ENCODE measurements at regions not wholly inside any gene's neighbourhood (a gene's known extent, or its start where the extent isn't known, plus 50 kb on each side); places are given as distances from the start of the nearest gene placed in this dataset.

DNA sequence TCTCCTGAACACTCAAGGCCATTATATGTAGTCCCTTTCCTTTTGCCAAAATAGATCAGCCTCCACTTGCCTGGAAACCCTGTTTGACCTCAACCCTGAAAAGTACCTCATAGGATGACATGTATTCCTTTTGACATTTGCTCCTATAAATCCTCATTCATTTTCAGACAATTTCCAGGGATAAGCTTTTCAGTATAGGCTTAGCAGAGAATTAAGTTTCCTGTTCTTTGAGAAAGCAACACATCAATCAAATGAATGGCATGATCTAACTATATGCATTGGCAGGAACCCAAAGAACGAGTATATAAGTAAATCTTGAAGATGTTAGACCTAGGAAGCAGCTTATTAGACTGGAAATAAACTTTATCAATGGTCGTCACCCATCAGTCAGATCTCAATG is 483.0 kb downstream of the CCDC85A start:
- no peak overlapping the region for H3K4me3 Mint-ChIP-seq
- peaks cover 1 to 18% (median 13%) of the 10 kb centered on the region in 11 donors for H3K9me3 Mint-ChIP-seq
- Histone ChIP-seq H3K4me3 (ENCODE audit: low read length) (no peak overlapping the region), H3K27ac (ENCODE audit: low read depth, low read length) (no peak overlapping the region), H3K27me3 (ENCODE audit: control insufficient read depth in 2 of 2, insufficient read depth in 2 of 2, low read length in 2 of 2) (no peaks in the 10 kb centered on the region), H3K36me3 (ENCODE audit: control insufficient read depth in 2 of 3, insufficient read depth in 3 of 3, low read length in 3 of 3) (no peaks in the 10 kb centered on the region), H3K4me1 (ENCODE audit: control insufficient read depth in 2 of 2, insufficient read depth in 2 of 2, low read length in 2 of 2) (no peaks in the 10 kb centered on the region), H3K9me3 (ENCODE audit: control insufficient read depth in 2 of 3, low read length in 3 of 3) (no peaks in the 10 kb centered on the region)
- no peaks in the 10 kb centered on the region for H3K27me3 Mint-ChIP-seq
- ATAC-seq (no peak), DNase-seq (no peak)
- intact Hi-C loops (cut with micrococcal nuclease): no loop called here
- H3K4me1 Mint-ChIP-seq: no peaks in the 10 kb centered on the region
- no peaks in the 10 kb centered on the region for H3K36me3 Mint-ChIP-seq
- H3K27ac Mint-ChIP-seq: no peak overlapping the region
- CTCF ChIA-PET: no interaction called here
- POLR2A ChIA-PET: no interaction called here

GRCh38 chr2:56671973-56672569 is 488.3 kb downstream of the CCDC85A start:
- DNase-seq (no peak), ATAC-seq (no peak)
- Histone ChIP-seq H3K27ac (ENCODE audit: low read depth, low read length) (no peak overlapping the region), H3K27me3 (ENCODE audit: control insufficient read depth in 2 of 2, insufficient read depth in 2 of 2, low read length in 2 of 2) (no peaks in the 10 kb centered on the region), H3K9me3 (ENCODE audit: control insufficient read depth in 2 of 3, low read length in 3 of 3) (peaks cover 0 to 4% (median 0%) of the 10 kb centered on the region in 3 experiments), H3K4me3 (ENCODE audit: low read length) (no peak overlapping the region), H3K36me3 (ENCODE audit: control insufficient read depth in 2 of 3, insufficient read depth in 3 of 3, low read length in 3 of 3) (no peaks in the 10 kb centered on the region), H3K4me1 (ENCODE audit: control insufficient read depth in 2 of 2, insufficient read depth in 2 of 2, low read length in 2 of 2) (no peaks in the 10 kb centered on the region)
- Mint-ChIP-seq H3K27ac (no peak overlapping the region), H3K36me3 (no peaks in the 10 kb centered on the region), H3K9me3 (peaks cover 4 to 22% (median 13%) of the 10 kb centered on the region in 11 donors), H3K4me3 (no peak overlapping the region), H3K27me3 (no peaks in the 10 kb centered on the region), H3K4me1 (no peaks in the 10 kb centered on the region)
- intact Hi-C loops (cut with micrococcal nuclease): no loop called here
- ChIA-PET POLR2A (no interaction called here), CTCF (no interaction called here)

GRCh38 chr2:56674084-56674483 is 490.3 kb downstream of the CCDC85A start:
- POLR2A ChIA-PET: no interaction called here
- Histone ChIP-seq H3K4me1 (ENCODE audit: control insufficient read depth in 2 of 2, insufficient read depth in 2 of 2, low read length in 2 of 2) (no peaks in the 10 kb centered on the region), H3K9me3 (ENCODE audit: control insufficient read depth in 2 of 3, low read length in 3 of 3) (peaks cover 0 to 4% (median 0%) of the 10 kb centered on the region in 3 experiments), H3K27me3 (ENCODE audit: control insufficient read depth in 2 of 2, insufficient read depth in 2 of 2, low read length in 2 of 2) (no peaks in the 10 kb centered on the region), H3K27ac (ENCODE audit: low read depth, low read length) (no peak overlapping the region), H3K36me3 (ENCODE audit: control insufficient read depth in 2 of 3, insufficient read depth in 3 of 3, low read length in 3 of 3) (no peaks in the 10 kb centered on the region), H3K4me3 (ENCODE audit: low read length) (no peak overlapping the region)
- Mint-ChIP-seq H3K27me3 (no peaks in the 10 kb centered on the region), H3K36me3 (no peaks in the 10 kb centered on the region), H3K9me3 (peaks cover 3 to 23% (median 9%) of the 10 kb centered on the region in 11 donors), H3K4me1 (no peaks in the 10 kb centered on the region), H3K4me3 (no peak overlapping the region), H3K27ac (no peak overlapping the region)
- CTCF ChIA-PET: no interaction called here
- intact Hi-C loops (cut with micrococcal nuclease): no loop called here
- ATAC-seq (no peak), DNase-seq (no peak)

GRCh38 chr2:56676966-56677365 is 493.2 kb downstream of the CCDC85A start:
- intact Hi-C loops (cut with micrococcal nuclease): no loop called here
- Histone ChIP-seq H3K9me3 (ENCODE audit: control insufficient read depth in 2 of 3, low read length in 3 of 3) (peaks cover 0 to 4% (median 0%) of the 10 kb centered on the region in 3 experiments), H3K36me3 (ENCODE audit: control insufficient read depth in 2 of 3, insufficient read depth in 3 of 3, low read length in 3 of 3) (no peaks in the 10 kb centered on the region), H3K4me1 (ENCODE audit: control insufficient read depth in 2 of 2, insufficient read depth in 2 of 2, low read length in 2 of 2) (no peaks in the 10 kb centered on the region), H3K27me3 (ENCODE audit: control insufficient read depth in 2 of 2, insufficient read depth in 2 of 2, low read length in 2 of 2) (no peaks in the 10 kb centered on the region), H3K27ac (ENCODE audit: low read depth, low read length) (no peak overlapping the region), H3K4me3 (ENCODE audit: low read length) (no peak overlapping the region)
- CTCF ChIA-PET: no interaction called here
- H3K9me3 Mint-ChIP-seq: peaks cover 1 to 12% (median 5%) of the 10 kb centered on the region in 11 donors
- DNase-seq: no peak
- ATAC-seq: no peak
- H3K36me3 Mint-ChIP-seq: no peaks in the 10 kb centered on the region
- H3K27me3 Mint-ChIP-seq: no peaks in the 10 kb centered on the region
- H3K4me1 Mint-ChIP-seq: no peaks in the 10 kb centered on the region
- no peak overlapping the region for H3K27ac Mint-ChIP-seq
- no peak overlapping the region for H3K4me3 Mint-ChIP-seq
- POLR2A ChIA-PET: no interaction called here

DNA sequence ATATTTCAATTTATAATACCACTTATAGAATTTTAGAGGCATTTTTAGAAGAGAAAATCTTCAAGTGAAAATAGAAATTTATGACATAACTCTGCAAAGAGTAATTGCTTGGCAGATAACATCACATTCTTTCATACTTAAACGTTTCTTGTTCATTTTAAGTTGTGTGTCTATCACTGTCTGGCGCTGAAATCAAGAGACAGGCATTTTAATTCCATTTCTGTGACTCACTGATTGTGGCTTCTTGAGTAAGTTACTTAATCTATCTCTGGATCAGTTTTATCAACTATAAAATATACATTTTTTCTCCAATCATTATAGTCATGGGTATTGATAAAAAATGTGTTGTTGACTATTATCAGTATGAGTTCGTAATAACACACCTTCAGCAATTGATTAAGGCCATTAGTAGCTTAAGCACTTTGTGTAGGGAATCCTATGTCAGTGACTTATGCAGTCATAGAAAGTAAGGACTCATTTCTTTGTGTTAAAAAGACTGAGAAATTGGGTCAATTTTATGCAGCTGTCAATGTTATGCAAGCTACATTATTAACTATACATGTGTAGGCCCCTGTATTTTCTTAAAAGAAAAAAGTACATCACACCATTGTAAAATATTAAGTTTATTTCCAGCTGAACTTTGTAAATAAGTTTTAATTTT is 497.3 kb downstream of the CCDC85A start:
- DNase-seq (no peak), ATAC-seq (no peak)
- H3K27me3 ChIP-seq (ENCODE audit: control insufficient read depth in 2 of 2, insufficient read depth in 2 of 2, low read length in 2 of 2): no peaks in the 10 kb centered on the region
- no peaks in the 10 kb centered on the region for H3K9me3 ChIP-seq (ENCODE audit: control insufficient read depth in 2 of 3, low read length in 3 of 3)
- Mint-ChIP-seq H3K9me3 (peaks cover 0 to 8% (median 3%) of the 10 kb centered on the region in 11 donors), H3K27ac (no peak overlapping the region), H3K36me3 (no peaks in the 10 kb centered on the region), H3K4me3 (no peak overlapping the region), H3K4me1 (no peaks in the 10 kb centered on the region), H3K27me3 (no peaks in the 10 kb centered on the region)
- POLR2A ChIA-PET: no interaction called here
- no peaks in the 10 kb centered on the region for H3K36me3 ChIP-seq (ENCODE audit: control insufficient read depth in 2 of 3, insufficient read depth in 3 of 3, low read length in 3 of 3)
- no peaks in the 10 kb centered on the region for H3K4me1 ChIP-seq (ENCODE audit: control insufficient read depth in 2 of 2, insufficient read depth in 2 of 2, low read length in 2 of 2)
- intact Hi-C loops (cut with micrococcal nuclease): no loop called here
- H3K27ac ChIP-seq (ENCODE audit: low read depth, low read length): no peak overlapping the region
- CTCF ChIA-PET: no interaction called here
- H3K4me3 ChIP-seq (ENCODE audit: low read length): no peak overlapping the region

- H3K9me3 Mint-ChIP-seq: peaks cover 0 to 8% (median 3%) of the 10 kb centered on the region in 11 donors
- intact Hi-C loops (cut with micrococcal nuclease): no loop called here
- H3K27me3 Mint-ChIP-seq: no peaks in the 10 kb centered on the region
- H3K36me3 Mint-ChIP-seq: no peaks in the 10 kb centered on the region
- Histone ChIP-seq H3K4me1 (ENCODE audit: control insufficient read depth in 2 of 2, insufficient read depth in 2 of 2, low read length in 2 of 2) (no peaks in the 10 kb centered on the region), H3K36me3 (ENCODE audit: control insufficient read depth in 2 of 3, insufficient read depth in 3 of 3, low read length in 3 of 3) (no peaks in the 10 kb centered on the region), H3K27ac (ENCODE audit: low read depth, low read length) (no peak overlapping the region), H3K4me3 (ENCODE audit: low read length) (no peak overlapping the region), H3K27me3 (ENCODE audit: control insufficient read depth in 2 of 2, insufficient read depth in 2 of 2, low read length in 2 of 2) (no peaks in the 10 kb centered on the region), H3K9me3 (ENCODE audit: control insufficient read depth in 2 of 3, low read length in 3 of 3) (no peaks in the 10 kb centered on the region)
- ATAC-seq (no peak), DNase-seq (no peak)
- H3K4me1 Mint-ChIP-seq: no peaks in the 10 kb centered on the region
- POLR2A ChIA-PET: no interaction called here
- no peak overlapping the region for H3K27ac Mint-ChIP-seq
- H3K4me3 Mint-ChIP-seq: no peak overlapping the region
- CTCF ChIA-PET: no interaction called here
Measured at GRCh38 chr2:56681659-56682396, 498.0 kb downstream of the CCDC85A start.

DNA sequence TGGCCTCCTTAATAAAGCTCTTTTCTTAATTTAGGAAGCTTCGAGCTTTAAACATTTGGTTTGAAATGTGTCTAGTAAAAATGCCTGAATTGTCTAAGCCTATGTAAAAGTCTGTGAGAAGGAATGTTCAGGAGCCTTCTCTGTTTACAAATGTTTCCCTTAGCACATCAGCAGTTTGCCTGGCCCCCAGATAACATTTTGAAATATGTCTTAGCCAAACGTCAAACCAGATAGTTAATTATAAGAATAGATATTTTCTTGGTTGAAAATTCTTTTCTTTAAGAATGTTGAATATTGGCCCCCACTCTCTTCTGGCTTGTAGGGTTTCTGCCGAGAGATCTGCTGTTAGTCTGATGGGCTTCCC is 498.6 kb downstream of the CCDC85A start:
- Mint-ChIP-seq H3K27ac (no peak overlapping the region), H3K9me3 (peaks cover 0 to 5% (median 3%) of the 10 kb centered on the region in 11 donors), H3K4me3 (no peak overlapping the region), H3K27me3 (no peaks in the 10 kb centered on the region), H3K4me1 (no peaks in the 10 kb centered on the region), H3K36me3 (no peaks in the 10 kb centered on the region)
- no peaks in the 10 kb centered on the region for H3K27me3 ChIP-seq (ENCODE audit: control insufficient read depth in 2 of 2, insufficient read depth in 2 of 2, low read length in 2 of 2)
- H3K27ac ChIP-seq (ENCODE audit: low read depth, low read length): no peak overlapping the region
- no peak overlapping the region for H3K4me3 ChIP-seq (ENCODE audit: low read length)
- H3K4me1 ChIP-seq (ENCODE audit: control insufficient read depth in 2 of 2, insufficient read depth in 2 of 2, low read length in 2 of 2): no peaks in the 10 kb centered on the region
- no peaks in the 10 kb centered on the region for H3K36me3 ChIP-seq (ENCODE audit: control insufficient read depth in 2 of 3, insufficient read depth in 3 of 3, low read length in 3 of 3)
- POLR2A ChIA-PET: no interaction called here
- CTCF ChIA-PET: no interaction called here
- ATAC-seq (no peak), DNase-seq (no peak)
- H3K9me3 ChIP-seq (ENCODE audit: control insufficient read depth in 2 of 3, low read length in 3 of 3): no peaks in the 10 kb centered on the region
- intact Hi-C loops (cut with micrococcal nuclease): no loop called here

Data from naive thymus-derived CD4-positive, alpha-beta T cell (primary cell).